Osteoblast (primary cell): ENCODE measurements at regions not wholly inside any gene's neighbourhood (a gene's known extent, or its start where the extent isn't known, plus 50 kb on each side); places are given as distances from the start of the nearest gene placed in this dataset.

Experiments
- DNase-seq: peaks from one replicate; pipeline ENCODE4 v3.0.0; 2011; ENCODE audit warnings: low spot score, mixed read lengths; ENCODE audit not compliant: insufficient read length; ENCODE audit errors: missing footprints
- H2AFZ ChIP-seq: 2 replicates; pipeline ENCODE4 v1.6.0; 2011; ENCODE audit warnings: mild to moderate bottlenecking, low read length
- H3K27ac ChIP-seq: 2 replicates; pipeline ENCODE4 v1.5.1; 2011; ENCODE audit warnings: mild to moderate bottlenecking, low read depth, low read length, moderate library complexity
- H3K27me3 ChIP-seq: 2 replicates; pipeline ENCODE4 v1.6.0; 2012; ENCODE audit warnings: mild to moderate bottlenecking, control low read depth, inconsistent platforms, low read length, moderate library complexity; ENCODE audit not compliant: insufficient read depth
- H3K36me3 ChIP-seq: 2 replicates; pipeline ENCODE4 v1.5.1; 2011; ENCODE audit warnings: mild to moderate bottlenecking, low read length, control low read depth, moderate library complexity; ENCODE audit not compliant: insufficient read depth
- H3K4me1 ChIP-seq: 2 replicates; pipeline ENCODE4 v1.5.1; 2011; ENCODE audit warnings: mild to moderate bottlenecking, low read length, control low read depth, moderate library complexity; ENCODE audit not compliant: insufficient read depth
- H3K4me2 ChIP-seq: 2 replicates; pipeline ENCODE4 v1.6.0; 2011; ENCODE audit warnings: mild to moderate bottlenecking, low read length; ENCODE audit not compliant: insufficient read depth
- H3K4me3 ChIP-seq: fragments of 200-600 bp; sonication (generic); 3 replicates; pipeline ENCODE4 v1.5.1; 2012; ENCODE audit warnings: mild to moderate bottlenecking, low read length, inconsistent platforms; ENCODE audit not compliant: insufficient read depth
- H3K79me2 ChIP-seq: 2 replicates; pipeline ENCODE4 v1.6.0; 2012; ENCODE audit warnings: mild to moderate bottlenecking, low read length, control low read depth, inconsistent platforms; ENCODE audit not compliant: insufficient read depth
- H3K9me3 ChIP-seq: 2 replicates; pipeline ENCODE4 v1.5.1; 2011; ENCODE audit warnings: low read depth, low read length, control low read depth
- H4K20me1 ChIP-seq: 2 replicates; pipeline ENCODE4 v1.6.0; 2012; ENCODE audit warnings: mild to moderate bottlenecking, low read length, control low read depth; ENCODE audit not compliant: insufficient read depth
- TF ChIP-seq, protein P1 (sequence below): IDR thresholded peaks from 2 replicates; pipeline ENCODE4 v1.5.1; 2011; ENCODE audit warnings: mild to moderate bottlenecking, low read depth, low read length, moderate library complexity; ENCODE audit errors: extremely low read depth

DNA sequence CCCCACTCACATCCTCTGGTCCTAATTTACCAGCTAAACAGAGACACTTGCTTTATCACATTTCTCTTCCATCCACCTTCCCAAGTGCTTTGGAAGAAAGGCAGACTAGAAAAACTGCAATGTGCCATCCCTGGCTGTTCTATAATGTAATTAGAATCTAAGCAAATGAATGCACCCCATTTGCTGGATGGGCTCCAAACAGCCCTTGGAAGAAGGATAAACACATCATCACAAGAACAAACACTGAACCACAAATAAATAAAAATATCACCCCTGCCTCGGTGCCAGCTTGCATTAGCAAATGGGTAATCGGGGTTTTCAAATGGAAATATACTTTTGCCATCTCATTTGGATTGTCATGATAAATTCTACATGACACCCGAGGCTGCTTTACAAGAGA, 296.6 kb upstream of the ISX start:
- no peak overlapping the region for H3K4me3 ChIP-seq
- no peaks in the 10 kb centered on the region for H3K36me3 ChIP-seq
- TF ChIP-seq, protein P1, sequence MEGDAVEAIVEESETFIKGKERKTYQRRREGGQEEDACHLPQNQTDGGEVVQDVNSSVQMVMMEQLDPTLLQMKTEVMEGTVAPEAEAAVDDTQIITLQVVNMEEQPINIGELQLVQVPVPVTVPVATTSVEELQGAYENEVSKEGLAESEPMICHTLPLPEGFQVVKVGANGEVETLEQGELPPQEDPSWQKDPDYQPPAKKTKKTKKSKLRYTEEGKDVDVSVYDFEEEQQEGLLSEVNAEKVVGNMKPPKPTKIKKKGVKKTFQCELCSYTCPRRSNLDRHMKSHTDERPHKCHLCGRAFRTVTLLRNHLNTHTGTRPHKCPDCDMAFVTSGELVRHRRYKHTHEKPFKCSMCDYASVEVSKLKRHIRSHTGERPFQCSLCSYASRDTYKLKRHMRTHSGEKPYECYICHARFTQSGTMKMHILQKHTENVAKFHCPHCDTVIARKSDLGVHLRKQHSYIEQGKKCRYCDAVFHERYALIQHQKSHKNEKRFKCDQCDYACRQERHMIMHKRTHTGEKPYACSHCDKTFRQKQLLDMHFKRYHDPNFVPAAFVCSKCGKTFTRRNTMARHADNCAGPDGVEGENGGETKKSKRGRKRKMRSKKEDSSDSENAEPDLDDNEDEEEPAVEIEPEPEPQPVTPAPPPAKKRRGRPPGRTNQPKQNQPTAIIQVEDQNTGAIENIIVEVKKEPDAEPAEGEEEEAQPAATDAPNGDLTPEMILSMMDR: no peak
- no peak overlapping the region for H2AFZ ChIP-seq
- H3K27ac ChIP-seq: no peak overlapping the region
- H3K9me3 ChIP-seq: no peaks in the 10 kb centered on the region
- H3K79me2 ChIP-seq: no peaks in the 10 kb centered on the region
- no peak for DNase-seq
- H3K4me1 ChIP-seq: no peaks in the 10 kb centered on the region
- no peak overlapping the region for H3K4me2 ChIP-seq
- H3K27me3 ChIP-seq: no peaks in the 10 kb centered on the region
- no peaks in the 10 kb centered on the region for H4K20me1 ChIP-seq

DNA sequence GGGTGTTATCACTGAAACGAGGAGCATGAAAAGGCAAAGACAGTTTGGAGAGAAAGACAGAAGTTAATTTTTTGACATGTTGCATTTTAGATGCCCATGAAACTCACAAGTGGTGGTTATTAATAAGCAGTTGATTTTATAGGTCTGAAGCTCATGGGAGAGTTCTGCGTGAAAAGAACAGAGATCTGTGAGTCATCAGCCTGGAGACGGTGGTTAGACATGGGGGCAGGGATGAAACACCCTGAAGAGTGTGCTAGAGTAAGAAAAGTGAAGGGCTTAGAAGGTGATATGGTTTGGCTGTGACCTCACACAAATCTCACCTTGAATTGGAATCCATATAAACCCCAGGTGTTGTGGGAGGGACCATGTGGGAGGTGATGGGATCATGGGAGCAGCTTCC, 289.1 kb upstream of the ISX start:
- TF ChIP-seq, protein P1: no peak

DNA sequence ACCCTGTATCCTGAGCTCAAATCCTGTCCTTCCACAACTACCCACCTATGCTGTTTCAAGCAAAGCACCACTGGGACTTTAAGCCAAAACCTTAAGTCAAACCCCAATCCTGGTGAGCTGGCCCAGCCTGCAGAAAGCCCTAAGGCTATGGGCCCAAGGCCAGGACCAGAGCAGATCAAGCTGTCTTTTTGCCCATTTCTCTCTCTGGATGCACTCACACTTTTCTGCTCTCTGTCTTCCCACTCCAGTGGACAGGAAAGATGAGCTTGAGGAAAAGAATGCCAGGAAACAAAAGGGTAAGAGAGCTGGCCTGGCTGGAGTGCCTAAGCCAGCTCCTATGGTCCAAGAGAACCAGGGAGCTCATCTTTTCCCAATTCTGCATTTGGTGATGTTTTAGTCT, 284.3 kb upstream of the ISX start:
- DNase-seq: no peak
- Histone ChIP-seq H3K9me3 (no peaks in the 10 kb centered on the region), H3K27me3 (no peaks in the 10 kb centered on the region), H3K36me3 (no peaks in the 10 kb centered on the region), H2AFZ (no peak overlapping the region), H3K4me2 (no peak overlapping the region), H3K79me2 (no peaks in the 10 kb centered on the region), H3K4me3 (no peak overlapping the region), H4K20me1 (no peaks in the 10 kb centered on the region), H3K27ac (no peak overlapping the region), H3K4me1 (no peaks in the 10 kb centered on the region)
- TF ChIP-seq, protein P1: no peak

More for the DNA sequence above, 289.1 kb upstream of the ISX start:
- no peaks in the 10 kb centered on the region for H3K27me3 ChIP-seq
- no peaks in the 10 kb centered on the region for H4K20me1 ChIP-seq
- no peaks in the 10 kb centered on the region for H3K4me1 ChIP-seq
- no peak overlapping the region for H3K27ac ChIP-seq
- H3K4me2 ChIP-seq: no peak overlapping the region
- H3K4me3 ChIP-seq: no peak overlapping the region
- no peak overlapping the region for H2AFZ ChIP-seq
- H3K79me2 ChIP-seq: no peaks in the 10 kb centered on the region
- DNase-seq: no peak
- H3K36me3 ChIP-seq: no peaks in the 10 kb centered on the region
- no peaks in the 10 kb centered on the region for H3K9me3 ChIP-seq

DNA sequence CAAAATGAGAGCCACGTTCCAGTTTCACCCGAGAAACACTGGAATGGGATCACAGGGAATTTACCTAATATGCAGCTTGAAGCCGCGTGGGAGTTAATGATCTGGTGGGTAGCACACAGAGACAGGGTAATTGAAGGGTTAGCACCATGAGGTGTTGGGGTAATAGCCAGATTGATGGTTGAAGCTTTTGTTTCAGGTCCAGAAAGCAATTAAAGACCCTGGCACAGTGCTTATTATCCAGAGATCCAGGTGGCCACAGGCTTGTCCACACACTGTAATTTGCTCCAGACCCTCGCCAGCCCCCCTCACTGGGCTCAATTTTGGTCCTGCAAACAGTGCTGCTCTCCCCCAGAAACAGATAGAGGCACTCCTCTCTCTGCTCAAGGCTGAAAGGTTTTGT, 282.5 kb upstream of the ISX start:
- H3K27me3 ChIP-seq: no peaks in the 10 kb centered on the region
- H3K79me2 ChIP-seq: no peaks in the 10 kb centered on the region
- TF ChIP-seq, protein P1: no peak
- no peaks in the 10 kb centered on the region for H3K4me1 ChIP-seq
- no peak overlapping the region for H3K4me3 ChIP-seq
- H3K27ac ChIP-seq: no peak overlapping the region
- H3K9me3 ChIP-seq: no peaks in the 10 kb centered on the region
- H3K4me2 ChIP-seq: no peak overlapping the region
- H3K36me3 ChIP-seq: no peaks in the 10 kb centered on the region
- no peak for DNase-seq
- no peak overlapping the region for H2AFZ ChIP-seq
- H4K20me1 ChIP-seq: no peaks in the 10 kb centered on the region
